ENCODE measurements at regions not wholly inside any gene's neighbourhood (a gene's known extent, or its start where the extent isn't known, plus 50 kb on each side); places are given as distances from the start of the nearest gene placed in this dataset.

DNA sequence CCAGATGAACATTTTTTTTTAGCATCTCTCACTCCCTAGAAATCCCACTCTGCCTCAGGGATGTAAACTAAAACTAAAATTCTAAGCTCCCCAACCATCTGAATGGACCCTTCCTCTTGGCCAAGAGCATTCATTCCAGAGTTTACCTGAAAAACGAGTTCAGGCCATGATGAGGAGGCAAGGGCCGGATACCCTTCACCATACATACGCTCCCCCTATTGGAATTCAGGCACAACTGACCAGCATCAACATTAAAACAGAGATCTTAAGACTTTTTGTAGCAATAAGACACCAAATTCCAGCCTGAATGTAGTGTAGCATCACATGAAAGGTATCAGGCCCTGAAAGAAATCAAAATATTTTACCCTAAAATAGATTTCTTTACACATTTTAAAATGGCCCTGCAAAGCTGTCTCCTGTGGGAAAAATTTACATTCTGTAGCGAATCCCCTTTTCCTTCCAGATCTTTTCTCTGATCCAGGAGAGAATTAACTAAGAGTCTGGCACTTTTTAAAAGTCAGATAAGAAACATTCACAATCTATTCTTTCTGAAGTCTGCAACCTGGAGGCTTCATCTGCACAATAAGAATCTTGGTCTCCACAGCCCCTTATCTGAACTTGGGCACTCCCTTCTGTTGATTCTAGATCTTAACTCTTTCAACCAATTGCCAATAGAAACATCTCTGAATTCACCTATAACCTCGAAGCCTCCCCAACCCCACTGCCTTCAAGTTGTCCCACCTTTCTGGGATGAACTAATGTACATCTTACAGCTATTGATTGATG, 888.5 kb downstream of the UQCRFS1 start:
- no peaks in the 10 kb centered on the region for H3K4me1 ChIP-seq (ENCODE audit: insufficient read depth)
- 41 to 66% (median 55%) methylated on average over 5 of the region's 5 CpGs for WGBS, 3 donors
- no peaks in the 10 kb centered on the region for H3K9me3 ChIP-seq
- no peak overlapping the region for H3K4me3 ChIP-seq
- no peaks in the 10 kb centered on the region for H3K27me3 ChIP-seq
- DNase-seq, result no peak
- no peak overlapping the region for H3K27ac ChIP-seq
- no peak for TF ChIP-seq CTCF (IDR thresholded peaks at IDR 0.05)
- no peak for TF ChIP-seq POLR2A (IDR thresholded peaks at IDR 0.05)
- TF ChIP-seq EP300 (IDR thresholded peaks at IDR 0.05), result no peak
- no peaks in the 10 kb centered on the region for H3K36me3 ChIP-seq
- intact Hi-C loops (cut with DNase I), result no loop called here

- 45 to 55% (median 47%) methylated on average over 3 of the region's 3 CpGs for WGBS, 3 donors
- TF ChIP-seq POLR2A (IDR thresholded peaks at IDR 0.05), result no peak
- no peak for TF ChIP-seq CTCF (IDR thresholded peaks at IDR 0.05)
- TF ChIP-seq EP300 (IDR thresholded peaks at IDR 0.05), result no peak
- Histone ChIP-seq H3K36me3 (no peaks in the 10 kb centered on the region), H3K27me3 (no peaks in the 10 kb centered on the region), H3K4me3 (no peak overlapping the region), H3K4me1 (ENCODE audit: insufficient read depth) (no peaks in the 10 kb centered on the region), H3K27ac (no peak overlapping the region), H3K9me3 (no peaks in the 10 kb centered on the region)
- intact Hi-C loops (cut with DNase I), result no loop called here
- no peak for DNase-seq
These were observed 890.0 kb downstream of the UQCRFS1 start for GRCh38 chr19:28322945-28323344.

DNA sequence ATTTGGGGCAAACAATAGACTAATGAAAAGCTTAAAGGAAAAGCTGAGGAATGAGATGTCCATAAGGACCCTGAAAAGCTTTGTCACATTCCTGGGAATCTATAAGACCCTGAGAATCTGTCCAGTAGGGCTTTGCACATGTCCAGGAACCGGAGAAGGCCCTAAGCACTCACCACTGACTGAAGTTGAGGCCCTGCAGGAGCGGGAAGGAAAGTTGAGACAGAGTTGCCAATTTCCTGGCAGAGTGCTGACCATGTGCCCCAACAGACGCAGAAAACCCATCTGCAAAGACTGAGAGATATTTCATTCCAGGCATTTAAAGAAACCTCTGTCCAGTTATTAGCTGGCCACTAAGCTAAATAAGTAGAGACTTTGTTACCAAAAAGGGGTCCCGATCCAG, 890.5 kb downstream of the UQCRFS1 start:
- WGBS, 3 donors, result 68 to 80% (median 75%) methylated on average over 4 of the region's 4 CpGs
- Histone ChIP-seq H3K9me3 (no peaks in the 10 kb centered on the region), H3K27me3 (no peaks in the 10 kb centered on the region), H3K36me3 (no peaks in the 10 kb centered on the region), H3K4me3 (no peak overlapping the region), H3K4me1 (ENCODE audit: insufficient read depth) (no peaks in the 10 kb centered on the region), H3K27ac (no peak overlapping the region)
- no peak for TF ChIP-seq EP300 (IDR thresholded peaks at IDR 0.05)
- no peak for TF ChIP-seq CTCF (IDR thresholded peaks at IDR 0.05)
- TF ChIP-seq POLR2A (IDR thresholded peaks at IDR 0.05), result no peak
- intact Hi-C loops (cut with DNase I), result no loop called here
- no peak for DNase-seq

- DNase-seq, result no peak
- Histone ChIP-seq H3K4me1 (ENCODE audit: insufficient read depth) (no peaks in the 10 kb centered on the region), H3K27ac (no peak overlapping the region), H3K4me3 (no peak overlapping the region), H3K36me3 (no peaks in the 10 kb centered on the region), H3K27me3 (no peaks in the 10 kb centered on the region), H3K9me3 (no peaks in the 10 kb centered on the region)
- 73 to 82% (median 77%) methylated on average over 1 of the region's 1 CpG for WGBS, 3 donors
- intact Hi-C loops (cut with DNase I), result no loop called here
- no peak for TF ChIP-seq CTCF (IDR thresholded peaks at IDR 0.05)
- no peak for TF ChIP-seq POLR2A (IDR thresholded peaks at IDR 0.05)
- TF ChIP-seq EP300 (IDR thresholded peaks at IDR 0.05), result no peak
These were observed 893.0 kb downstream of the UQCRFS1 start for GRCh38 chr19:28319918-28320317.
